Activated T-cell treated with anti-CD3 and anti-CD28 coated beads, Interleukin-2, amount 50 U/mL, for 4 hours (primary cell): ENCODE measurements at regions not wholly inside any gene's neighbourhood (a gene's known extent, or its start where the extent isn't known, plus 50 kb on each side); places are given as distances from the start of the nearest gene placed in this dataset.

ENCODE experiments used
- ATAC-seq, 2 donors: fragments of 200-7000 bp; cut with Tn5 transposase; one replicate each; pipeline ENCODE4 v1.10.0; 2021
- DNase-seq: peaks from one replicate; pipeline ENCODE4 v3.0.0-alpha.2; 2020
- H3K27me3 Mint-ChIP-seq: one replicate; pipeline ENCODE4 v1.8.0; 2021; ENCODE audit warnings: low read depth, mixed read lengths
- H3K36me3 Mint-ChIP-seq: one replicate; pipeline ENCODE4 v1.8.0; 2022; ENCODE audit warnings: mixed read lengths; ENCODE audit not compliant: insufficient read depth
- H3K4me1 Mint-ChIP-seq: one replicate; pipeline ENCODE4 v1.8.0; 2021; ENCODE audit warnings: low read depth, mixed read lengths
- H3K4me3 Mint-ChIP-seq: one replicate; pipeline ENCODE4 v1.8.0; 2021; ENCODE audit warnings: mild to moderate bottlenecking, moderate library complexity, mixed read lengths
- H3K9me3 Mint-ChIP-seq: one replicate; pipeline ENCODE4 v1.8.0; 2021; ENCODE audit warnings: mixed read lengths

GRCh38 chr13:107005577-107005976 is 437.6 kb upstream of the ARGLU1 start:
- ATAC-seq (no peak), DNase-seq (no peak)
- Mint-ChIP-seq H3K27me3 (no peaks in the 10 kb centered on the region), H3K4me1 (no peaks in the 10 kb centered on the region), H3K4me3 (no peak overlapping the region), H3K9me3 (no peaks in the 10 kb centered on the region), H3K36me3 (no peaks in the 10 kb centered on the region)

GRCh38 chr13:107003911-107004310 is 436.0 kb upstream of the ARGLU1 start:
- H3K4me1 Mint-ChIP-seq, result no peaks in the 10 kb centered on the region
- no peaks in the 10 kb centered on the region for H3K36me3 Mint-ChIP-seq
- H3K27me3 Mint-ChIP-seq, result no peaks in the 10 kb centered on the region
- DNase-seq (no peak), ATAC-seq (no peak)
- H3K9me3 Mint-ChIP-seq, result no peaks in the 10 kb centered on the region
- H3K4me3 Mint-ChIP-seq, result no peak overlapping the region

- H3K4me3 Mint-ChIP-seq, result no peak overlapping the region
- H3K36me3 Mint-ChIP-seq, result no peaks in the 10 kb centered on the region
- H3K4me1 Mint-ChIP-seq, result no peaks in the 10 kb centered on the region
- no peaks in the 10 kb centered on the region for H3K27me3 Mint-ChIP-seq
- no peaks in the 10 kb centered on the region for H3K9me3 Mint-ChIP-seq
- DNase-seq (no peak), ATAC-seq (no peak)
Observed at GRCh38 chr13:106998664-106999063, 430.7 kb upstream of the ARGLU1 start.

- no peak for DNase-seq
- Mint-ChIP-seq H3K4me3 (no peak overlapping the region), H3K36me3 (no peaks in the 10 kb centered on the region), H3K27me3 (no peaks in the 10 kb centered on the region), H3K9me3 (no peaks in the 10 kb centered on the region), H3K4me1 (no peaks in the 10 kb centered on the region)
- ATAC-seq, result no peak
Observed at GRCh38 chr13:106997696-106998095, 429.8 kb upstream of the ARGLU1 start.

GRCh38 chr13:106996867-106997618 is 429.1 kb upstream of the ARGLU1 start:
- no peaks in the 10 kb centered on the region for H3K4me1 Mint-ChIP-seq
- no peak for DNase-seq
- H3K9me3 Mint-ChIP-seq, result no peaks in the 10 kb centered on the region
- no peaks in the 10 kb centered on the region for H3K27me3 Mint-ChIP-seq
- H3K4me3 Mint-ChIP-seq, result no peak overlapping the region
- ATAC-seq, result no peak
- no peaks in the 10 kb centered on the region for H3K36me3 Mint-ChIP-seq

GRCh38 chr13:106990594-106990993 is 422.7 kb upstream of the ARGLU1 start:
- ATAC-seq, result no peak
- H3K9me3 Mint-ChIP-seq, result peaks cover 4% of the 10 kb centered on the region

GRCh38 chr13:106989876-106990275 is 421.9 kb upstream of the ARGLU1 start:
- Mint-ChIP-seq H3K4me1 (no peaks in the 10 kb centered on the region), H3K27me3 (no peaks in the 10 kb centered on the region), H3K4me3 (no peak overlapping the region), H3K36me3 (no peaks in the 10 kb centered on the region), H3K9me3 (peaks cover 4% of the 10 kb centered on the region)
- ATAC-seq (no peak), DNase-seq (no peak)

More at GRCh38 chr13:106990594-106990993, 422.7 kb upstream of the ARGLU1 start:
- no peaks in the 10 kb centered on the region for H3K36me3 Mint-ChIP-seq
- no peaks in the 10 kb centered on the region for H3K4me1 Mint-ChIP-seq
- no peaks in the 10 kb centered on the region for H3K27me3 Mint-ChIP-seq
- H3K4me3 Mint-ChIP-seq, result no peak overlapping the region
- no peak for DNase-seq

GRCh38 chr13:106987427-106987785 is 419.5 kb upstream of the ARGLU1 start:
- no peak for DNase-seq
- no peak for ATAC-seq
- no peaks in the 10 kb centered on the region for H3K4me1 Mint-ChIP-seq
- no peaks in the 10 kb centered on the region for H3K36me3 Mint-ChIP-seq
- H3K4me3 Mint-ChIP-seq, result no peak overlapping the region
- H3K27me3 Mint-ChIP-seq, result no peaks in the 10 kb centered on the region
- peaks cover 4% of the 10 kb centered on the region for H3K9me3 Mint-ChIP-seq

GRCh38 chr13:106986687-106987426 is 418.9 kb upstream of the ARGLU1 start:
- Mint-ChIP-seq H3K27me3 (no peaks in the 10 kb centered on the region), H3K4me1 (no peaks in the 10 kb centered on the region), H3K9me3 (peaks cover 7% of the 10 kb centered on the region), H3K36me3 (no peaks in the 10 kb centered on the region), H3K4me3 (no peak overlapping the region)
- DNase-seq (no peak), ATAC-seq (no peak)

- ATAC-seq, result no peak
- H3K27me3 Mint-ChIP-seq, result no peaks in the 10 kb centered on the region
- DNase-seq, result no peak
- H3K9me3 Mint-ChIP-seq, result peaks cover 11% of the 10 kb centered on the region
- no peaks in the 10 kb centered on the region for H3K36me3 Mint-ChIP-seq
- no peak overlapping the region for H3K4me3 Mint-ChIP-seq
- H3K4me1 Mint-ChIP-seq, result no peaks in the 10 kb centered on the region
Observed at GRCh38 chr13:106986033-106986484, 418.1 kb upstream of the ARGLU1 start.

GRCh38 chr13:106985481-106985880 is 417.5 kb upstream of the ARGLU1 start:
- ATAC-seq, result no peak

GRCh38 chr13:106981051-106981450 is 413.1 kb upstream of the ARGLU1 start:
- ATAC-seq (no peak), DNase-seq (no peak)
- Mint-ChIP-seq H3K4me3 (no peak overlapping the region), H3K9me3 (peaks cover 8% of the 10 kb centered on the region), H3K4me1 (no peaks in the 10 kb centered on the region), H3K27me3 (no peaks in the 10 kb centered on the region), H3K36me3 (no peaks in the 10 kb centered on the region)

More at GRCh38 chr13:106985481-106985880, 417.5 kb upstream of the ARGLU1 start:
- Mint-ChIP-seq H3K9me3 (peaks cover 11% of the 10 kb centered on the region), H3K27me3 (no peaks in the 10 kb centered on the region), H3K4me3 (no peak overlapping the region), H3K4me1 (no peaks in the 10 kb centered on the region), H3K36me3 (no peaks in the 10 kb centered on the region)
- no peak for DNase-seq

GRCh38 chr13:106967391-106967790 is 399.5 kb upstream of the ARGLU1 start:
- Mint-ChIP-seq H3K4me1 (no peaks in the 10 kb centered on the region), H3K27me3 (no peaks in the 10 kb centered on the region), H3K4me3 (no peak overlapping the region), H3K36me3 (no peaks in the 10 kb centered on the region), H3K9me3 (peaks cover 4% of the 10 kb centered on the region)
- DNase-seq (no peak), ATAC-seq (no peak)

GRCh38 chr13:106963151-106963550 is 395.2 kb upstream of the ARGLU1 start:
- no peaks in the 10 kb centered on the region for H3K9me3 Mint-ChIP-seq
- DNase-seq, result no peak
- no peak for ATAC-seq
- no peaks in the 10 kb centered on the region for H3K27me3 Mint-ChIP-seq
- no peaks in the 10 kb centered on the region for H3K4me1 Mint-ChIP-seq
- no peaks in the 10 kb centered on the region for H3K36me3 Mint-ChIP-seq
- H3K4me3 Mint-ChIP-seq, result no peak overlapping the region

GRCh38 chr13:106961651-106962050 is 393.7 kb upstream of the ARGLU1 start:
- no peak for ATAC-seq
- no peak overlapping the region for H3K4me3 Mint-ChIP-seq
- no peaks in the 10 kb centered on the region for H3K27me3 Mint-ChIP-seq
- no peaks in the 10 kb centered on the region for H3K4me1 Mint-ChIP-seq
- DNase-seq, result no peak
- no peaks in the 10 kb centered on the region for H3K9me3 Mint-ChIP-seq
- H3K36me3 Mint-ChIP-seq, result no peaks in the 10 kb centered on the region
